ENCODE measurements at regions not wholly inside any gene's neighbourhood (a gene's known extent, or its start where the extent isn't known, plus 50 kb on each side); places are given as distances from the start of the nearest gene placed in this dataset.

GRCh38 chr22:22776121-22776520 is 111.5 kb upstream of the IGLL5 start:
- ChIA-PET CTCF (ENCODE audit: low intra/inter-chr PET ratio, low total read pairs) (no interaction called here), POLR2A (no interaction called here)
- intact Hi-C loops (cut with micrococcal nuclease; ENCODE audit: unreplicated experiment) (no loop called here), in situ Hi-C loops (cut with HindIII; ENCODE audit: extremely low pct_ligation_motif_present, low pct_unique_long_range_greater_than_20kb) (no loop called here)
- Histone ChIP-seq H3K4me3 (replicated peaks in 1 of 3; ENCODE audit: insufficient read depth in 1 of 3, low read depth in 2 of 3, low read length in 3 of 3) (no peak overlapping the region), H3K9ac (ENCODE audit: insufficient read depth, low read depth, low read length) (no peak overlapping the region), H4K20me1 (ENCODE audit: insufficient read depth, low read length) (no peaks in the 10 kb centered on the region), H3K4me1 (ENCODE audit: insufficient read depth, low read length) (no peaks in the 10 kb centered on the region), H2AFZ (ENCODE audit: low read length) (no peak overlapping the region), H3K27me3 (ENCODE audit: control insufficient read depth in 1 of 2, insufficient read depth in 2 of 2, low read length in 2 of 2) (peaks cover 4 to 8% of the 10 kb centered on the region in 2 experiments; a peak in 3 of 5 replicates), H3K79me2 (ENCODE audit: insufficient read depth, low read length) (no peaks in the 10 kb centered on the region), H3K4me2 (ENCODE audit: low read depth, low read length) (no peak overlapping the region), H3K27ac (ENCODE audit: extremely low read length, insufficient read depth, low read length) (no peak overlapping the region), H3K36me3 (replicated peaks in 1 of 2; ENCODE audit: control insufficient read depth in 1 of 2, insufficient read depth in 2 of 2, low read length in 2 of 2) (no peaks in the 10 kb centered on the region), H3K9me3 (ENCODE audit: low read length) (no peaks in the 10 kb centered on the region)
- TF ChIP-seq KMT2B (CRISPR knock-in tag; IDR thresholded peaks at IDR 0.05) (no peak), FOXJ3 (CRISPR knock-in tag; IDR thresholded peaks at IDR 0.05; ENCODE audit: borderline replicate concordance) (no peak), MTF2 (CRISPR knock-in tag; IDR thresholded peaks at IDR 0.05; ENCODE audit: borderline replicate concordance) (no peak), ZNF775 (CRISPR knock-in tag; IDR thresholded peaks at IDR 0.05; ENCODE audit: borderline replicate concordance) (no peak), SOX13 (IDR thresholded peaks at IDR 0.05) (no peak), SOX13 (CRISPR knock-in tag; conservative IDR thresholded peaks at IDR 0.05 in 1 of 2, IDR thresholded peaks at IDR 0.05 in 1 of 2) (no peak), ZBTB34 (CRISPR knock-in tag; IDR thresholded peaks at IDR 0.05) (no peak), CENPBD1 (CRISPR knock-in tag; IDR thresholded peaks at IDR 0.05; ENCODE audit: borderline replicate concordance, low read depth) (no peak), HOXA9 (CRISPR knock-in tag; IDR thresholded peaks at IDR 0.05; ENCODE audit: borderline replicate concordance) (no peak)
- DNase-seq (ENCODE audit: low spot score) (no peak), FAIRE-seq (no peak), ATAC-seq (no peak)
- no TSS peak for BruUV-seq (replicated peaks)
- WGBS (ENCODE audit: low lambda C conversion rate): 1% methylated on average over 3 of the region's 3 CpGs

Measured in HepG2 (cell line).